B cell (primary cell): ENCODE measurements at regions not wholly inside any gene's neighbourhood (a gene's known extent, or its start where the extent isn't known, plus 50 kb on each side); places are given as distances from the start of the nearest gene placed in this dataset.

ENCODE experiments used
- ATAC-seq: fragments of 200-7000 bp; cut with Tn5 transposase; one replicate; pipeline ENCODE4 v1.10.0; 2021; ENCODE audit warnings: low read depth, mild to moderate bottlenecking, moderate number of reproducible peaks, moderate library complexity
- CTCF ChIA-PET: fragments of 350-600 bp; sonication (Branson Sonifier 250); formaldehyde crosslinking; loops from one replicate; lab custom pipeline; 2021; ENCODE audit warnings: antibody characterized with exemption, inconsistent platforms; lab: Charles Lee
- POLR2A ChIA-PET: fragments of 350-600 bp; sonication (Branson Sonifier 250); formaldehyde crosslinking; loops from one replicate; lab custom pipeline; 2021; ENCODE audit warnings: antibody characterized with exemption; lab: Charles Lee
- DNase-seq: peaks from one replicate; pipeline ENCODE4 v3.0.0; 2013
- H2AFZ ChIP-seq: 2 replicates; pipeline ENCODE4 v1.6.1; 2012; ENCODE audit warnings: mild to moderate bottlenecking, low read depth, low read length; ENCODE audit not compliant: insufficient read depth, poor library complexity, severe bottlenecking
- H3K27ac ChIP-seq, 2 donors: 1 replicate in 1 of 2; 2 replicates in 1 of 2; pipeline ENCODE4 v1.5.1; 2012 to 2013; ENCODE audit warnings: low read length in 2 of 2, mild to moderate bottlenecking in 2 of 2, moderate library complexity in 1 of 2
- H3K27me3 ChIP-seq, 4 experiments: fragments of 200-600 bp in 1 of 4; sonication (generic) in 1 of 4; replicated peaks in 1 of 4; 1 replicate in 2 of 4; 2 replicates in 2 of 4; pipeline versions ENCODE4 v1.6.1 to v1.7.0; 2013 to 2016; ENCODE audit warnings: low read length in 3 of 4, mild to moderate bottlenecking in 2 of 4, mixed read lengths in 1 of 4, moderate library complexity in 1 of 4; ENCODE audit not compliant: insufficient read depth in 4 of 4, control insufficient read depth in 3 of 4; ENCODE audit errors: control extremely low read depth in 1 of 4
- H3K36me3 ChIP-seq, 2 experiments: replicated peaks in 1 of 2; 1 replicate in 1 of 2; 2 replicates in 1 of 2; pipeline versions ENCODE4 v1.6.1 to v1.7.1; 2013; ENCODE audit warnings: low read length in 1 of 2; ENCODE audit not compliant: insufficient read depth in 2 of 2, control insufficient read depth in 1 of 2; ENCODE audit errors: control extremely low read depth in 1 of 2, extremely low read depth in 1 of 2
- H3K4me1 ChIP-seq, 2 donors: fragments of 200-600 bp in 1 of 2; sonication (generic) in 1 of 2; 1 replicate in 1 of 2; 2 replicates in 1 of 2; pipeline versions ENCODE4 v1.5.1 to v1.6.1; 2013 to 2017; ENCODE audit warnings: low read length in 2 of 2; ENCODE audit not compliant: control insufficient read depth in 2 of 2, insufficient read depth in 2 of 2
- H3K4me2 ChIP-seq: replicated peaks from 2 replicates; pipeline ENCODE3; 2012; ENCODE audit warnings: mild to moderate bottlenecking, low read depth, low read length; ENCODE audit not compliant: poor library complexity, severe bottlenecking
- H3K4me3 ChIP-seq, 5 experiments: fragments of 200-600 bp in 1 of 5; sonication (generic) in 1 of 5; 1 replicate in 3 of 5; 2 replicates in 2 of 5; pipeline versions ENCODE4 v1.5.1 to v1.7.0; 2011 to 2016; ENCODE audit warnings: low read length in 4 of 5, mild to moderate bottlenecking in 4 of 5, low read depth in 2 of 5, control low read depth in 1 of 5, moderate library complexity in 1 of 5; ENCODE audit not compliant: insufficient read depth in 1 of 5; ENCODE audit errors: control extremely low read depth in 1 of 5, extremely low read depth in 1 of 5
- H3K79me2 ChIP-seq: fragments of 200-600 bp; sonication (generic); one replicate; pipeline ENCODE4 v1.6.0; 2016; ENCODE audit warnings: low read length; ENCODE audit not compliant: control insufficient read depth, insufficient read depth
- H3K9ac ChIP-seq: fragments of 200-600 bp; sonication (generic); 2 replicates; pipeline ENCODE4 v1.6.1; 2017; ENCODE audit warnings: mild to moderate bottlenecking, low read length, moderate library complexity
- H3K9me3 ChIP-seq, 3 donors: one replicate each; pipeline versions ENCODE4 v1.6.1 to v1.7.1; 2013; ENCODE audit warnings: low read length in 2 of 3; ENCODE audit not compliant: control insufficient read depth in 2 of 3, insufficient read depth in 1 of 3; ENCODE audit errors: control extremely low read depth in 1 of 3
- H4K20me1 ChIP-seq: 2 replicates; pipeline ENCODE4 v1.6.0; 2012; ENCODE audit warnings: mild to moderate bottlenecking, low read length; ENCODE audit not compliant: insufficient read depth, control insufficient read depth, poor library complexity, severe bottlenecking
- H3K27ac Mint-ChIP-seq: one replicate; pipeline ENCODE4 v1.8.0; 2021; ENCODE audit warnings: mixed read lengths
- H3K27me3 Mint-ChIP-seq: one replicate; pipeline ENCODE4 v1.8.0; 2021; ENCODE audit warnings: mixed read lengths
- H3K4me1 Mint-ChIP-seq: one replicate; pipeline ENCODE4 v1.8.0; 2021; ENCODE audit warnings: mixed read lengths
- H3K4me3 Mint-ChIP-seq: one replicate; pipeline ENCODE4 v1.8.0; 2021; ENCODE audit warnings: mixed read lengths
- H3K9me3 Mint-ChIP-seq: one replicate; pipeline ENCODE4 v1.8.0; 2022; ENCODE audit warnings: mixed read lengths; ENCODE audit not compliant: insufficient read depth
- CTCF ChIP-seq: fragments of 200-600 bp; IDR thresholded peaks from one replicate; pipeline ENCODE4 v1.8.0; 2022; ENCODE audit warnings: antibody characterized with exemption, mild to moderate bottlenecking
- EZH2 ChIP-seq: IDR thresholded peaks from 2 replicates; pipeline ENCODE4 v1.6.1; 2012; ENCODE audit warnings: borderline replicate concordance, low read depth, mild to moderate bottlenecking, moderate library complexity, low read length; ENCODE audit not compliant: insufficient read depth, poor library complexity, severe bottlenecking
- WGBS: methylation state at CpG from one replicate; pipeline ENCODE4 v1.1.5; 2013; ENCODE audit warnings: missing lambda C conversion rate; ENCODE audit not compliant: insufficient coverage; 5-methylcytosine and 5-hydroxymethylcytosine counted together
- intact Hi-C: fragments of 100-400 bp; cut with micrococcal nuclease; formaldehyde crosslinking; loops from one replicate; pipeline ENCODE4 v1.10.0; 2022

DNA sequence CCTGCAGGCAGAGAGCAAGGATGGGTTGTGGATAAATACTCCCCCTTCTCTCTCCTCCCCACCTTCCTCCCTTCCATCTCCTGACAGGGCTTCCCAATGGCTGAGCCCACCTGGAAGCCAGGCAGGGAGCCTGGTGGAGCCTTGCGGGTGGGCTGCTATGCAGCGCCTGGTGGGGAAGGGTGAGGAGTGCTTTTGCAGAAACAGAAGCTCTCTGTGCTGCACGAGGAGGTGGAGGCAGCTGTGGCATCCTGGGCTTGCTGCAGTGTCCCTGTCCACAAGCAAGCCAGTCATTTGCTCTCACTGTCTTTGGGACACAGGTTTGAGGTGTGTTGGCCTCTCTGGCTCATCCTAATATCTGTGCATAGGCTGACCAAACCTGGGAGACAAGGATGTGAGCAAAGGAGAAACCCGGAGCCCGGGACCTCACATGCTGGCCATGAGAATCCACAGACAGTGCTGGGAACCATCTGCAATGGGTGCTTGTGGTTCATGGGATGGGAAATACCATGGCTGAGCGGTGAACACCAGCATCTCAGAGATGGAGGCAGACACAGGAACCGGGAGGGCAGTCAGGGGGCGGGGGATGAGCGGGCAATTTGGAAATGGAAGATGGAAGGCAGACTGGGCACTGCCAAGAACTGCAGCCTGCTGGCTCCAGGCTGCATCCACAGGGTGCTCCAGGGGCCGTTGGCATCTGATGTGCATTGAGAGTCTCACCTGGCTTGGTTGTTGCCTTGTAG is 364.2 kb downstream of the GLRX3 start:
- Histone ChIP-seq H3K4me1 (no peaks in the 10 kb centered on the region), H3K9me3 (peaks cover 0 to 32% (median 0%) of the 10 kb centered on the region in 3 donors), H3K79me2 (no peaks in the 10 kb centered on the region), H3K9ac (no peak overlapping the region), H3K4me3 (no peak overlapping the region), H4K20me1 (no peaks in the 10 kb centered on the region), H2AFZ (no peak overlapping the region), H3K36me3 (no peaks in the 10 kb centered on the region), H3K4me2 (no peak overlapping the region), H3K27me3 (no peaks in the 10 kb centered on the region), H3K27ac (no peak overlapping the region)
- Mint-ChIP-seq H3K9me3 (no peaks in the 10 kb centered on the region), H3K4me1 (no peaks in the 10 kb centered on the region), H3K27me3 (no peaks in the 10 kb centered on the region), H3K4me3 (no peak overlapping the region), H3K27ac (no peak overlapping the region)
- ATAC-seq (no peak), DNase-seq (no peak)
- 81% methylated on average over 8 of the region's 10 CpGs for WGBS
- CTCF ChIA-PET, result no interaction called here
- TF ChIP-seq EZH2, result no peak
- intact Hi-C loops, result no loop called here
- POLR2A ChIA-PET, result no interaction called here

- Mint-ChIP-seq H3K4me3 (no peak overlapping the region), H3K27me3 (no peaks in the 10 kb centered on the region), H3K4me1 (no peaks in the 10 kb centered on the region), H3K27ac (no peak overlapping the region), H3K9me3 (no peaks in the 10 kb centered on the region)
- Histone ChIP-seq H3K27me3 (no peaks in the 10 kb centered on the region), H3K36me3 (no peaks in the 10 kb centered on the region), H3K27ac (no peak overlapping the region), H3K4me3 (no peak overlapping the region), H3K4me2 (no peak overlapping the region), H3K4me1 (no peaks in the 10 kb centered on the region), H3K9me3 (peaks cover 0 to 11% (median 0%) of the 10 kb centered on the region in 3 donors), H2AFZ (no peak overlapping the region), H3K9ac (no peak overlapping the region), H4K20me1 (no peaks in the 10 kb centered on the region), H3K79me2 (no peaks in the 10 kb centered on the region)
- intact Hi-C loops, result no loop called here
- POLR2A ChIA-PET, result no interaction called here
- TF ChIP-seq EZH2 (no peak), CTCF (no peak)
- DNase-seq, result no peak
- WGBS, result 100% methylated on average over 2 of the region's 5 CpGs
- ATAC-seq, result no peak
- CTCF ChIA-PET, result no interaction called here
These were observed 371.3 kb downstream of the GLRX3 start for GRCh38 chr10:130507461-130507860.
